Hematopoietic multipotent progenitor cell treated with erythropoietin and hydrocortisone succinate and interleukin-3 and kit ligand, for 8 days (in vitro differentiated cells): ENCODE measurements at regions not wholly inside any gene's neighbourhood (a gene's known extent, or its start where the extent isn't known, plus 50 kb on each side); places are given as distances from the start of the nearest gene placed in this dataset.

Experiments used
- DNase-seq: peaks from one replicate; pipeline ENCODE4 v3.0.0-alpha.2; 2015

DNA sequence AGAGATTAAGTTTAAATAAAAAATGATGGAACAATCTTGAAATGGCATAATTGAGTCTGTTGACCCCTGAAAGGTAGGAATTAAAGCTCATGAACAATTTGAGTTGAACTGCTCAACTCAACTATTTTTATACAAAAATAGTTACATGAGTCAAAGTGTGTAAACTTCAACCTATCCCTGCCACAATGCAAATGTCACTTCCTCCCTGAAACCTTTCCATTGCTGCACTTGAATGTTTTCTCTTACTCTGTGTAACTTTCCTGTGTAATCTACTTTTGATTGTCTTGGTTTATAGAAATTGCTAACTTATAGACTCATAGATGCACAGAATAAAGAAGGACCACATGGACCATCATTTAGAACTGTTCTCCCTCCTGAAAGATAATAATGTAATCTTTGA, 218.5 kb downstream of the GBA3 start:
- DNase-seq: no peak

DNA sequence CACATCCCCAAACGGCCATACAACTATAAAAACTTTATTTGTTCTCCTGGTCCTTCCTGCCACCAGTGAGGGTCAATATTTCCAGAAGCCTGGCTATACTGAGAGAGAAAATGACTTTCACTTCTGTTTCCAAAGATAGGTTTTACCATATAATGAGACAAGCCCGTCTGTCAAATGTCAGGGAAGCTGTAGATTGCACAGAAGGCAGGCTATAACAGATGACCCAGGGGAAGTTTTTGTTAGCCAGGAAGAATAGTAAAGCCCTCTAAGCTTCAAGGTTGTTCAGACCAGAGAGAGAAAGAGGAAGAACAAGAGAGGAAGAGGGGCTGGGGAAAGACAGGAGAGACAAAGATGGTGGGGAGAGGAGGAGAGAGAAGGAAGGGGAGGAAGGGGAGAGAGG, 217.5 kb downstream of the GBA3 start:
- DNase-seq: no peak

DNA sequence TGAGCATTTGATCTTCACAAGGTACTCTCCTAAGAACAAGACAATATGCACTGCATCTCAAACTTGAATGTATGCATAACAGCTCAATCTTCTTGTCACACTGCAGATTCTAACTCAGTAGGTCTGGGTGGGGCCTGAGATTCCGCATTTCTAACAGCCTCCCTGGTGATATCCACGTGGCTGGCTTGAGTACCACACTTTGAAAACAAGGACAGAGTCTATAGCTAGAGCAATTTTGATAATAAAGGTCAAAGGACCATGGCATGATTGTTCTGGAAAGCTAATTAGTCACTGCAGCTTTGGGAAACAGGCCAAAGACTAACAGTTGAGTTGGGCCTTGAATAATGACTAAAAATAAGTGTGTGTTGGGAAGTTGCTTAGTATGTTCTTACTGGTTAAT, 213.3 kb downstream of the GBA3 start:
- DNase-seq: no peak

- DNase-seq: no peak
Observed at GRCh38 chr4:22903913-22904312, 211.2 kb downstream of the GBA3 start.

DNA sequence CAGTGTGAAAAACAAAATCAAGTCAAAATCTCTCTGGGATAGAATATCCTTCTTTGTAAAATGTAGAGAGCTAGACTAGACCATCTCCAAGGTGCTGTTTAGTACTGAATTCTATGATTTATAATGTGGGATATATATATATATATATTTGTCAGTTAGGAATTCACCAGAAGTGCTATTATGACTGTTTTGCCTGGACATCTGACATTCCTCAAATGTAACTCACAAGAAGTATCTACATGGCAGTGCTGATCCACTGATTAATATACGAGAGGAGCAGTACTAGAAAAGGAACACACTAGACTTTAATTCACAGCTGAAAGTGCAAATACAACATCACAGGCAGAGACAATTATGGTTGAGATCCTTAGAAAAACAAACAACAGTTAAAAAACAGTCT, 208.9 kb downstream of the GBA3 start:
- DNase-seq: no peak

DNA sequence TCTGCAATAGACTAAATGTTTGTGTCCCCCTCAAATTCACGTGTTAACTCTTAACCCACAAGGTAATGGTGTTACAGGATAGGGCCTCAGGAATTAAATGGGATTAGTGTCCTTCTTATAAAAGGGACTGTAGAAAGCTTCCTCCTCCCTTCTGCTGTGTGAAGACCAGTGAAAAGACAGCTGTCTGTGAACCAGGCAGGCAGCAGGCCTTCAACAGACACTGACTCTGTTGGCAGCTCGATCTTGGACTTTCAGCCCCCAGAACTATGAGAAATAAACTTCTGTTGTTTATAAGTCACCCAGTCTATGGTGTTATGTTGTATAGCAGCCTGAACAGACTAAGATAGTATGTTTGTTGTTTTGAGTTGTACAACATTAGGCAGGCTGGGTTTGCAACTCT, 208.1 kb downstream of the GBA3 start:
- no peak for DNase-seq

GRCh38 chr4:22897520-22898108, 204.9 kb downstream of the GBA3 start:
- DNase-seq: peak; percentile 26

DNA sequence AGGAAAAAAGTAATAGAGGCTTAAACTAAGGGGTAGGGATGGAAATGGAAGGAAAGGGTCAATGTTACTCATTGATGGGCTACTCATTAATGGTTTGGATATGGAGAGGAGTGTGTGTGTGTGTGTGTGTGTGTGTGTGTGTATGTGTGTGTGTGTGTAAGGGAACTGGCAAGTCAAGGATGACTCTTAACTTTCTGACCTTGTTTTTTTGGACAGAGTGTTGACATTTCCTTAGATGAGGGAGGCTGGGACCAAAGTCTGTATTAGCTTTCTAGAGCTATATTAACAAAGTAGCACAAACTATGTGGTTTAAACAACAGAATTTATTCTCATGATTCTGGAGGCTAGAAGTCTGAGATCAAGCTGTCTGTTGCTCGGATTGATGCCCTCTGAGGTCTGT, 202.7 kb downstream of the GBA3 start:
- DNase-seq: no peak

DNA sequence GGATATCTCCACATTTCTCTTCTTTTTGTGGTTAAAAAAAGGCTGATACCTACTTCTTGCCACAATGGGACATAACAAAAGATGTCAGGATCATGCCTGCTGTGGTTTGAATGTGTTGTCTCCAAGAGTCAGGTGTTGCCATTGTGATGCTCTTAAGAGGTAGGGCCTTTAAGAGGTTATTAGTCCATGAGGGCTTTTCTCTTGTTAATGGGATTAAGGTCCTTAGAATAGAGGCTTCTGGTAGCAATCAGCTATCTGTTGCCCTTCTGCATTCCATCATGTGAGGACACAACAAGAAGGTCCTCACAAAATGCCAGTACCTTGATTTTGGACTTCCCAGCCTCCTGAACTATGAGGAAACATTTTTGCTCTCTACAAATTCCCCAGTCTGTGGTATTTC, 191.4 kb downstream of the GBA3 start:
- no peak for DNase-seq

GRCh38 chr4:22881411-22881810, 188.7 kb downstream of the GBA3 start:
- DNase-seq: no peak

DNA sequence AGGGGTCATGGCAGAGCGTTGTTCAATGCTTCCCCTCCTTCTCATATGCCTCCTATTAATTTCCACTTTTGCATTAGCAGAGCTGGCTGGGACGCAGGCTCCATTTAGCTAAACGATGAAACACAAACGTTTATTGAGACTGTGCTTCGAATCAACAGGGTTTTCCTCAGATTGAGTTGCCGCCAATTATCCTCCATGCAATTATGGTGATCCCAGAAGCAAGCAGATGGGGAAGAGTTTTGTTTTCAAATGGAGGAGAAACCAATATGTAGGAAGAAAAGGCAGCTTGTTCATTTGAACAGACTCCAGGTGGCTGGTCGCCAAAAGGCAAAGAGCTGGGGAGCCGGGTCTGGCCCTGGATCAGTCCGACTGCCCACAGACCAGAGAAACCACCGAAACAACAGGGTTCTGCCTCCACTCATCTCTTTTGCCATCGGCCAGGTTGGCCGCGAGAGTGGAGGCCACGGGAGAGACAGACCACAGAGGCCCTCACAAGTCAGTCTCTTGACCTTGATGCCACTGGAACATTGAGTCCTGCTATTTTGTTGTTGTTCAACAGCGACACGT, 184.8 kb downstream of the GBA3 start:
- no peak for DNase-seq

- DNase-seq: no peak
Observed at GRCh38 chr4:22876270-22876669, 183.5 kb downstream of the GBA3 start.

DNA sequence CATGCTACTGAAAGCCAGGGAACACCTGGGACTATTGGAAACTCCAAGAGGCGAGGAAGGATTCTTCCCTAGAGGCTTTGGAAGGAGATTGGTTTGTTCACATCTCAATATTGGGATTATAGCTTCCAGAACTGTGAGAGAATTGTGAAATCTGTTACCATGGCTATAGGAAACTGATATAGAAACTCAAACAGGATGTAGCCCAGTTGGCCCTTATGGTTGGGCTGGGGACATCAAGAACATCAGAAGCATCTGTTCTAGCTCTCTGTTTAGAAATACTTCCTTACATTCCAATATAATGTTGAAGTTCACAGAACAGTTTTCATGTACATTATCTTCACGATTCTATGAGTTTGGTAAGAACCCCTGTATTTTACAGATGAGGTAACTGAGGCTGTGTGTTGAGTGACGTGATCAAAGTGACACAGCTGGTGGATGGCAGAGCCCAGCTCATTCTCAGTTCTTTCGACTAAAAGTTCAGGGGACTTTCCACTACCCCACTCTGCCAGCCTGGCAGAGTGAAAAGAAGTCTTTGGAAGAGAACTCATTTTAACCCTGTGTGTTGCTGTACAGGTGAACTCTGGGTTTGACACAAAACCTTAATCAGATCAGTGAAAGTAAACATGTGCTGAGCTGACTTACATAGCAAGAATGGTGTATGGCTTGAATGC, 183.0 kb downstream of the GBA3 start:
- DNase-seq: no peak

DNA sequence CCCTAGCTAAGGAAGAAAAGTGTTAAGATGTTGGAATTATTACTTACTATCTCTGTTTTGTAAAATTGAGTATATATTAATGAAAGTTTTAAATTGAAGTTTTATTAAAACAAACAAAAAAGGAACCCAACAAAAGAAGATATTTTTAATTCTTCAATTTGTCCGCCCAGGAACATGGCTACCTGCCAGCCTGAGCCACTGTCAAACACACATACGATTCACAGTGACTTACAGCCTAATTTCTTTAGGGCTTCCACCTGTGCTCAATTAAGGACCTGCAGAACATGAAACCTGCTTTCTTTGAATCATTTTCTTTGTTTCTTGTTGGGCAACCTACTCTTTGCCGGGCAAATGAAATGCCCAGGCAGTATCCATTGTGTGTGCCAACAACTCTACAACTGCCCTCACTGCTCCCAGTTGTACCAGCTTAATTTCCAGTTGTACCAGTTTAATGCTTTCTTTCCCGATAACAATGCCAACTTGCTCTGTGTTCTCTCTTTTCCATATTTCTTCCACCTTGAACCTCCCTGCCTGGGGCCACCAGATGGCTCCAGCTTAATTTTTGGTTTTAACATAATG, 181.7 kb downstream of the GBA3 start:
- no peak for DNase-seq

DNA sequence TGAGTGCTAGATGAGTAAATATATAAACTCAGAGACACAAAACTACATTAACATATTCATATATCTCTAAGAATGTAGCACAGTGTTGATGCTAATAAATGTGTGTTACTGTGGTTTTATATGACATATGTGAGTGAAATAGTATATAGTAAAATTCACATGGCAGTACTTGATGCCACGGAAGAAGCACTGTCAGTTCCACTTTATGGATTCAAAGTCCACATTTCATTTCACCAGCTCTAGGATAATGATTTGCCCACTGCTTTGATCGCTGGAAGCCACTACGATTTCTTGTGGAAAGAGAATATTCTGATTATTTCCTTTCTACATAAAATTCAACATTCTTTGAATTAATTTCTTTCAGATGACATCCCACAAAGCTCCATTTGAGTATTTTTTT, 181.2 kb downstream of the GBA3 start:
- no peak for DNase-seq

DNA sequence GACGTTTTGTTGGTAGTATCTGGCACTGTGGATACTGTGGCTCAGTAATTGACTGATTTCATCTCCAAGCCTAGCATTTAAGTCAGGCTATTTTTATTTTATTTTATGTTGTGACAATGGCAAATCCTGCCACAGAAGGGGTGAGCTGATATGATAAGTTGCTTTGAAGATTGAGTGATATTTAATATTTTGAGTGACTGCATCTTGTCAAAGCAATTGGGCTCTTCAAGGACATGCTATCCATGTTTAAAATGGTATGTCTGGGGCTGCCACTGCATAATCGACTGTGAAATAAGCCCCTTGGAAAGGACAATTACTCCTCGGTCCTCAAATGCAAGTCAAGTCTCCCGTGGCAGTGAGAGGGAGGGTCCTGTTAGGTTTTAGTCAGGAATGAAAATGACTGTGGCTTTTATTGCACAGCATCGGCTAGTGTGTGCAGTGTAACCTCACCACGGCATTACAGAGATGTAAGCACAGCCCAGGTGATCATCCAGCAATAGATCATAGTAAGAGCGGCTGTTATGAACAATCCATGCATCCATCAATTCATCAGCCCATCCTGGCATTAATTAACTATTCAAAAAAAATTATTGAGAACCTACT, 178.2 kb downstream of the GBA3 start:
- no peak for DNase-seq

DNA sequence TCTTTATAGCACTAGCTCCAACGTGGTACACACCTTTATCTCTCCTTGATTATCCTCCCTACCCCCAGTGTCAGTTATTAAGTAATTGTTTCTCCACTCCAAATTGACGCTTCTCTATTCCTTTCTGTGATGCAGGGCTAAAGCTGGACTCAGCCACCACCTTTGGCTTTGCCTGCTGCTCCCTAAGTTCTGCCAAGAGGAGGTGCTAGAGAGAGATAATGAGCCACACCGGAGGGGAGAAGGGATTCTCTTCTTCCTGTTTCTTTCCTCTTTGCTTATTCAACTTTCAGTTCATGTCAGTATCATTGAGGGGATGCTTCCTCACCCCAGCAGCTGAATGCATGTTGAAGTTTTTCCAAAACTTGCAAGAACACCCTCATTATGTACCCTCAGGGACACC, 176.5 kb downstream of the GBA3 start:
- DNase-seq: no peak
